WTC11 (cell line): ENCODE measurements at regions not wholly inside any gene's neighbourhood (a gene's known extent, or its start where the extent isn't known, plus 50 kb on each side); places are given as distances from the start of the nearest gene placed in this dataset.

Experiments
- ATAC-seq: fragments of 200-7000 bp; cut with Tn5 transposase; 2 replicates; pipeline ENCODE4 v1.10.0; 2021; ENCODE audit warnings: mild to moderate bottlenecking, moderate library complexity
- CTCF ChIA-PET: fragments of 300-600 bp; sonication (Branson Sonifier 250); formaldehyde crosslinking; loops from one replicate; lab custom pipeline; 2021; ENCODE audit warnings: antibody characterized with exemption; lab: Charles Lee
- POLR2A ChIA-PET: fragments of 350-600 bp; sonication (Branson Sonifier 250); formaldehyde crosslinking; loops from one replicate; lab custom pipeline; 2021; ENCODE audit warnings: antibody characterized with exemption; lab: Charles Lee
- DNase-seq: peaks from one replicate; pipeline ENCODE4 v3.0.0; 2021; ENCODE audit warnings: low spot score
- H3K27ac Mint-ChIP-seq: 2 replicates; pipeline ENCODE4 v1.8.0; 2021; ENCODE audit warnings: mixed read lengths
- H3K27me3 Mint-ChIP-seq: 2 replicates; pipeline ENCODE4 v1.8.0; 2021; ENCODE audit warnings: low read depth, mild to moderate bottlenecking, moderate library complexity, mixed read lengths
- H3K36me3 Mint-ChIP-seq: 2 replicates; pipeline ENCODE4 v1.8.0; 2021; ENCODE audit warnings: mixed read lengths
- H3K4me1 Mint-ChIP-seq: 2 replicates; pipeline ENCODE4 v1.8.0; 2022; ENCODE audit warnings: mixed read lengths
- H3K4me3 Mint-ChIP-seq: 2 replicates; pipeline ENCODE4 v1.8.0; 2021; ENCODE audit warnings: mild to moderate bottlenecking, moderate library complexity, mixed read lengths
- H3K9me3 Mint-ChIP-seq: 2 replicates; pipeline ENCODE4 v1.8.0; 2021; ENCODE audit warnings: mixed read lengths
- ESRRA ChIP-seq: sonication (generic); formaldehyde crosslinking; IDR thresholded peaks from 2 replicates; pipeline ENCODE4 v1.8.1; 2022; ENCODE audit warnings: mild to moderate bottlenecking, missing genetic modification reagents, borderline replicate concordance
- ETV6 ChIP-seq: sonication (generic); formaldehyde crosslinking; IDR thresholded peaks from 2 replicates; pipeline ENCODE4 v1.8.1; 2022; ENCODE audit warnings: mild to moderate bottlenecking, missing genetic modification reagents
- FOXJ3 ChIP-seq: sonication (generic); formaldehyde crosslinking; IDR thresholded peaks from 2 replicates; pipeline ENCODE4 v1.9.0; 2021; ENCODE audit warnings: missing genetic modification reagents, mild to moderate bottlenecking, borderline replicate concordance
- FOXK1 ChIP-seq: sonication (generic); formaldehyde crosslinking; IDR thresholded peaks from 2 replicates; pipeline ENCODE4 v1.8.0; 2022; ENCODE audit warnings: mild to moderate bottlenecking, moderate library complexity, missing genetic modification reagents
- HMGA2 ChIP-seq: fragments of 250-450 bp; sonication (Bioruptor Pico); IDR thresholded peaks from 2 replicates; pipeline ENCODE4 v1.4.0; 2021; ENCODE audit warnings: mild to moderate bottlenecking, moderate library complexity
- MYBL2 ChIP-seq: sonication (generic); formaldehyde crosslinking; IDR thresholded peaks from 2 replicates; pipeline ENCODE4 v1.8.1; 2023; ENCODE audit warnings: mild to moderate bottlenecking, moderate library complexity, missing genetic modification reagents
- NFATC4 ChIP-seq: fragments of 250-450 bp; sonication (Bioruptor Pico); IDR thresholded peaks from 2 replicates; pipeline ENCODE4 v1.9.0; 2021; ENCODE audit warnings: mild to moderate bottlenecking
- NFE2L1 ChIP-seq: sonication (generic); formaldehyde crosslinking; IDR thresholded peaks from 2 replicates; pipeline ENCODE4 v1.8.1; 2023; ENCODE audit warnings: missing genetic modification reagents
- NR3C1 ChIP-seq: sonication (generic); formaldehyde crosslinking; conservative IDR thresholded peaks from 2 replicates; pipeline ENCODE4 v1.8.1; 2023; ENCODE audit warnings: low read depth, mild to moderate bottlenecking, missing genetic modification reagents
- PRRX2 ChIP-seq: fragments of 250-450 bp; sonication (Bioruptor Pico); IDR thresholded peaks from 2 replicates; pipeline ENCODE4 v1.8.0; 2021; ENCODE audit warnings: mild to moderate bottlenecking
- SP1 ChIP-seq: sonication (generic); formaldehyde crosslinking; conservative IDR thresholded peaks from 2 replicates; pipeline ENCODE4 v1.8.1; 2022; ENCODE audit warnings: missing genetic modification reagents
- ZNF232 ChIP-seq: sonication (generic); formaldehyde crosslinking; IDR thresholded peaks from 2 replicates; pipeline ENCODE4 v1.8.0; 2022; ENCODE audit warnings: mild to moderate bottlenecking, missing genetic modification reagents
- TF ChIP-seq, protein P1 (sequence below): sonication (generic); formaldehyde crosslinking; IDR thresholded peaks from 2 replicates; pipeline ENCODE4 v1.8.0; 2022; ENCODE audit warnings: mild to moderate bottlenecking, missing genetic modification reagents
- TF ChIP-seq, protein P2 (sequence below): sonication (generic); formaldehyde crosslinking; IDR thresholded peaks from 2 replicates; pipeline ENCODE4 v1.8.1; 2022; ENCODE audit warnings: mild to moderate bottlenecking, missing genetic modification reagents, moderate library complexity, borderline replicate concordance
- TF ChIP-seq, protein P3 (sequence below): sonication (generic); formaldehyde crosslinking; IDR thresholded peaks from 2 replicates; pipeline ENCODE4 v1.8.0; 2022; ENCODE audit warnings: mild to moderate bottlenecking, missing genetic modification reagents
- TF ChIP-seq, protein P4 (sequence below): fragments of 250-450 bp; sonication (Bioruptor Pico); IDR thresholded peaks from 2 replicates; pipeline ENCODE4 v1.9.0; 2021; ENCODE audit warnings: mild to moderate bottlenecking, borderline replicate concordance
- TF ChIP-seq, protein P5 (sequence below): sonication (generic); formaldehyde crosslinking; IDR thresholded peaks from 2 replicates; pipeline ENCODE4 v1.8.1; 2023; ENCODE audit warnings: mild to moderate bottlenecking, missing genetic modification reagents
- TF ChIP-seq, protein P6 (sequence below): fragments of 250-450 bp; sonication (Bioruptor Pico); IDR thresholded peaks from 2 replicates; pipeline ENCODE4 v1.9.0; 2021; ENCODE audit warnings: moderate library complexity, mild to moderate bottlenecking, inconsistent platforms, borderline replicate concordance
- TF ChIP-seq, protein P7 (sequence below): fragments of 200-600 bp; IDR thresholded peaks from 2 replicates; pipeline ENCODE4 v1.8.0; 2022; ENCODE audit warnings: antibody characterized with exemption

DNA sequence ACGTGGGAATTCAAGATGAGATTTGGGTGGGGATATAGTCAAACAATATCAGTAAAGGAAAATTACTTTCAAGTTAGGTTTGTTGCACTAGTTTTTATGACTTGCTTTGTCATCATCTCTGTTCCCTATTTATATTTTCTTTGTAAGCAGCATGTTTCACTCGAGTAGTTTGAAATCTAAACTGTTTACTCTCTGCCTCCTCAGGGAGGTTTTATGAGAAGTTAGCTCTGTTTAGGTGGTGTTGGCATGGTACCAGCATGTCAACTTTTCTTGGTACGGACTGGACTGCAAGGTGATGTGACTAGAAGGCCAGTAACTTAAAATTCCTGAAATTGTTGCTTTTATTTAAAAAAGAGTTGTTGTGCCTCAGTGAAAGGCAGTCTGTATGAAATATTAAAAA lies 59.2 kb upstream of the MTPN start:
- H3K27ac Mint-ChIP-seq: no peak overlapping the region
- ChIA-PET CTCF (no interaction called here), POLR2A (no interaction called here)
- no peak for DNase-seq
- no peaks in the 10 kb centered on the region for H3K27me3 Mint-ChIP-seq
- ATAC-seq: no peak
- no peak overlapping the region for H3K4me3 Mint-ChIP-seq
- peaks cover 7% of the 10 kb centered on the region for H3K36me3 Mint-ChIP-seq
- H3K4me1 Mint-ChIP-seq: peaks cover 11% of the 10 kb centered on the region
- peaks cover 19% of the 10 kb centered on the region for H3K9me3 Mint-ChIP-seq
- TF ChIP-seq ETV6 (CRISPR knock-in tag) (no peak), ZNF232 (CRISPR knock-in tag) (no peak), FOXJ3 (CRISPR knock-in tag) (no peak), MYBL2 (no peak), HMGA2 (CRISPR knock-in tag) (no peak), PRRX2 (CRISPR knock-in tag) (no peak), NFATC4 (no peak), FOXK1 (no peak), ESRRA (no peak), SP1 (CRISPR knock-in tag) (no peak)
- TF ChIP-seq, protein P1, sequence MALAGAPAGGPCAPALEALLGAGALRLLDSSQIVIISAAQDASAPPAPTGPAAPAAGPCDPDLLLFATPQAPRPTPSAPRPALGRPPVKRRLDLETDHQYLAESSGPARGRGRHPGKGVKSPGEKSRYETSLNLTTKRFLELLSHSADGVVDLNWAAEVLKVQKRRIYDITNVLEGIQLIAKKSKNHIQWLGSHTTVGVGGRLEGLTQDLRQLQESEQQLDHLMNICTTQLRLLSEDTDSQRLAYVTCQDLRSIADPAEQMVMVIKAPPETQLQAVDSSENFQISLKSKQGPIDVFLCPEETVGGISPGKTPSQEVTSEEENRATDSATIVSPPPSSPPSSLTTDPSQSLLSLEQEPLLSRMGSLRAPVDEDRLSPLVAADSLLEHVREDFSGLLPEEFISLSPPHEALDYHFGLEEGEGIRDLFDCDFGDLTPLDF (CRISPR knock-in tag): no peak
- TF ChIP-seq, protein P2, sequence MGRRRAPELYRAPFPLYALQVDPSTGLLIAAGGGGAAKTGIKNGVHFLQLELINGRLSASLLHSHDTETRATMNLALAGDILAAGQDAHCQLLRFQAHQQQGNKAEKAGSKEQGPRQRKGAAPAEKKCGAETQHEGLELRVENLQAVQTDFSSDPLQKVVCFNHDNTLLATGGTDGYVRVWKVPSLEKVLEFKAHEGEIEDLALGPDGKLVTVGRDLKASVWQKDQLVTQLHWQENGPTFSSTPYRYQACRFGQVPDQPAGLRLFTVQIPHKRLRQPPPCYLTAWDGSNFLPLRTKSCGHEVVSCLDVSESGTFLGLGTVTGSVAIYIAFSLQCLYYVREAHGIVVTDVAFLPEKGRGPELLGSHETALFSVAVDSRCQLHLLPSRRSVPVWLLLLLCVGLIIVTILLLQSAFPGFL (CRISPR knock-in tag): no peak
- TF ChIP-seq, protein P3, sequence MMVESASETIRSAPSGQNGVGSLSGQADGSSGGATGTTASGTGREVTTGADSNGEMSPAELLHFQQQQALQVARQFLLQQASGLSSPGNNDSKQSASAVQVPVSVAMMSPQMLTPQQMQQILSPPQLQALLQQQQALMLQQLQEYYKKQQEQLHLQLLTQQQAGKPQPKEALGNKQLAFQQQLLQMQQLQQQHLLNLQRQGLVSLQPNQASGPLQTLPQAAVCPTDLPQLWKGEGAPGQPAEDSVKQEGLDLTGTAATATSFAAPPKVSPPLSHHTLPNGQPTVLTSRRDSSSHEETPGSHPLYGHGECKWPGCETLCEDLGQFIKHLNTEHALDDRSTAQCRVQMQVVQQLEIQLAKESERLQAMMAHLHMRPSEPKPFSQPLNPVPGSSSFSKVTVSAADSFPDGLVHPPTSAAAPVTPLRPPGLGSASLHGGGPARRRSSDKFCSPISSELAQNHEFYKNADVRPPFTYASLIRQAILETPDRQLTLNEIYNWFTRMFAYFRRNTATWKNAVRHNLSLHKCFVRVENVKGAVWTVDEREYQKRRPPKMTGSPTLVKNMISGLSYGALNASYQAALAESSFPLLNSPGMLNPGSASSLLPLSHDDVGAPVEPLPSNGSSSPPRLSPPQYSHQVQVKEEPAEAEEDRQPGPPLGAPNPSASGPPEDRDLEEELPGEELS (CRISPR knock-in tag): no peak
- TF ChIP-seq, protein P4, sequence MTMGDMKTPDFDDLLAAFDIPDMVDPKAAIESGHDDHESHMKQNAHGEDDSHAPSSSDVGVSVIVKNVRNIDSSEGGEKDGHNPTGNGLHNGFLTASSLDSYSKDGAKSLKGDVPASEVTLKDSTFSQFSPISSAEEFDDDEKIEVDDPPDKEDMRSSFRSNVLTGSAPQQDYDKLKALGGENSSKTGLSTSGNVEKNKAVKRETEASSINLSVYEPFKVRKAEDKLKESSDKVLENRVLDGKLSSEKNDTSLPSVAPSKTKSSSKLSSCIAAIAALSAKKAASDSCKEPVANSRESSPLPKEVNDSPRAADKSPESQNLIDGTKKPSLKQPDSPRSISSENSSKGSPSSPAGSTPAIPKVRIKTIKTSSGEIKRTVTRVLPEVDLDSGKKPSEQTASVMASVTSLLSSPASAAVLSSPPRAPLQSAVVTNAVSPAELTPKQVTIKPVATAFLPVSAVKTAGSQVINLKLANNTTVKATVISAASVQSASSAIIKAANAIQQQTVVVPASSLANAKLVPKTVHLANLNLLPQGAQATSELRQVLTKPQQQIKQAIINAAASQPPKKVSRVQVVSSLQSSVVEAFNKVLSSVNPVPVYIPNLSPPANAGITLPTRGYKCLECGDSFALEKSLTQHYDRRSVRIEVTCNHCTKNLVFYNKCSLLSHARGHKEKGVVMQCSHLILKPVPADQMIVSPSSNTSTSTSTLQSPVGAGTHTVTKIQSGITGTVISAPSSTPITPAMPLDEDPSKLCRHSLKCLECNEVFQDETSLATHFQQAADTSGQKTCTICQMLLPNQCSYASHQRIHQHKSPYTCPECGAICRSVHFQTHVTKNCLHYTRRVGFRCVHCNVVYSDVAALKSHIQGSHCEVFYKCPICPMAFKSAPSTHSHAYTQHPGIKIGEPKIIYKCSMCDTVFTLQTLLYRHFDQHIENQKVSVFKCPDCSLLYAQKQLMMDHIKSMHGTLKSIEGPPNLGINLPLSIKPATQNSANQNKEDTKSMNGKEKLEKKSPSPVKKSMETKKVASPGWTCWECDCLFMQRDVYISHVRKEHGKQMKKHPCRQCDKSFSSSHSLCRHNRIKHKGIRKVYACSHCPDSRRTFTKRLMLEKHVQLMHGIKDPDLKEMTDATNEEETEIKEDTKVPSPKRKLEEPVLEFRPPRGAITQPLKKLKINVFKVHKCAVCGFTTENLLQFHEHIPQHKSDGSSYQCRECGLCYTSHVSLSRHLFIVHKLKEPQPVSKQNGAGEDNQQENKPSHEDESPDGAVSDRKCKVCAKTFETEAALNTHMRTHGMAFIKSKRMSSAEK (CRISPR knock-in tag): no peak
- TF ChIP-seq, protein P5, sequence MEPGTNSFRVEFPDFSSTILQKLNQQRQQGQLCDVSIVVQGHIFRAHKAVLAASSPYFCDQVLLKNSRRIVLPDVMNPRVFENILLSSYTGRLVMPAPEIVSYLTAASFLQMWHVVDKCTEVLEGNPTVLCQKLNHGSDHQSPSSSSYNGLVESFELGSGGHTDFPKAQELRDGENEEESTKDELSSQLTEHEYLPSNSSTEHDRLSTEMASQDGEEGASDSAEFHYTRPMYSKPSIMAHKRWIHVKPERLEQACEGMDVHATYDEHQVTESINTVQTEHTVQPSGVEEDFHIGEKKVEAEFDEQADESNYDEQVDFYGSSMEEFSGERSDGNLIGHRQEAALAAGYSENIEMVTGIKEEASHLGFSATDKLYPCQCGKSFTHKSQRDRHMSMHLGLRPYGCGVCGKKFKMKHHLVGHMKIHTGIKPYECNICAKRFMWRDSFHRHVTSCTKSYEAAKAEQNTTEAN (CRISPR knock-in tag): no peak
- TF ChIP-seq, protein P6, sequence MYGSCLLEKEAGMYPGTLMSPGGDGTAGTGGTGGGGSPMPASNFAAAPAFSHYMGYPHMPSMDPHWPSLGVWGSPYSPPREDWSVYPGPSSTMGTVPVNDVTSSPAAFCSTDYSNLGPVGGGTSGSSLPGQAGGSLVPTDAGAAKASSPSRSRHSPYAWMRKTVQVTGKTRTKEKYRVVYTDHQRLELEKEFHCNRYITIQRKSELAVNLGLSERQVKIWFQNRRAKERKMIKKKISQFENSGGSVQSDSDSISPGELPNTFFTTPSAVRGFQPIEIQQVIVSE: no peak
- TF ChIP-seq, all 79 proteins: peak for 0

DNA sequence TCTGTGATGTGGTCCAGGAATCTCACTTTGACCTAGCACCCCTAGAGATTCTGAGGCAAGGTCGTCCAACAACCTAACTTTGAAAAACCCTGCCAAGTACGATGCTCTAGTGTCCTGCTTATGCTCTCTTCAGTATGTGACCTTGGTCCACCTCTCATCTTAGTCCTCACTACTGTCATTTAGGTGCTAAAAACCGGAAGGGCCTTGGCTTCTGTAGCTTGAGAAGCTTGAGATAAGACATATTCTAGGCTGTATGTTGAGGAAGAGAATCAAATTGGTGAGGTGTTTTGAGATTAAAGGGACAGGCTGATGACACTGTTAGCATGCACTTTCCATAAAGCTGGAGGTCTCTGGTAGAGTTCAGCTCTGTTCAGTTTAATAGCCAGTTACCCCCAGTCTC lies 57.0 kb upstream of the MTPN start:
- Mint-ChIP-seq H3K4me3 (no peak overlapping the region), H3K27me3 (no peaks in the 10 kb centered on the region), H3K9me3 (peaks cover 19% of the 10 kb centered on the region), H3K36me3 (peaks cover 7% of the 10 kb centered on the region), H3K27ac (no peak overlapping the region), H3K4me1 (peaks cover 11% of the 10 kb centered on the region)
- ChIA-PET POLR2A (no interaction called here), CTCF (no interaction called here)
- ATAC-seq: no peak
- DNase-seq: no peak
- TF ChIP-seq ETV6 (CRISPR knock-in tag) (no peak), NFE2L1 (no peak), NR3C1 (no peak)
- TF ChIP-seq, protein P4 (CRISPR knock-in tag): no peak
- TF ChIP-seq, protein P7, sequence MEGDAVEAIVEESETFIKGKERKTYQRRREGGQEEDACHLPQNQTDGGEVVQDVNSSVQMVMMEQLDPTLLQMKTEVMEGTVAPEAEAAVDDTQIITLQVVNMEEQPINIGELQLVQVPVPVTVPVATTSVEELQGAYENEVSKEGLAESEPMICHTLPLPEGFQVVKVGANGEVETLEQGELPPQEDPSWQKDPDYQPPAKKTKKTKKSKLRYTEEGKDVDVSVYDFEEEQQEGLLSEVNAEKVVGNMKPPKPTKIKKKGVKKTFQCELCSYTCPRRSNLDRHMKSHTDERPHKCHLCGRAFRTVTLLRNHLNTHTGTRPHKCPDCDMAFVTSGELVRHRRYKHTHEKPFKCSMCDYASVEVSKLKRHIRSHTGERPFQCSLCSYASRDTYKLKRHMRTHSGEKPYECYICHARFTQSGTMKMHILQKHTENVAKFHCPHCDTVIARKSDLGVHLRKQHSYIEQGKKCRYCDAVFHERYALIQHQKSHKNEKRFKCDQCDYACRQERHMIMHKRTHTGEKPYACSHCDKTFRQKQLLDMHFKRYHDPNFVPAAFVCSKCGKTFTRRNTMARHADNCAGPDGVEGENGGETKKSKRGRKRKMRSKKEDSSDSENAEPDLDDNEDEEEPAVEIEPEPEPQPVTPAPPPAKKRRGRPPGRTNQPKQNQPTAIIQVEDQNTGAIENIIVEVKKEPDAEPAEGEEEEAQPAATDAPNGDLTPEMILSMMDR: no peak
